ENCODE measurements at regions not wholly inside any gene's neighbourhood (a gene's known extent, or its start where the extent isn't known, plus 50 kb on each side); places are given as distances from the start of the nearest gene placed in this dataset.

GRCh38 chr7:10704653-10705052 lies 269.0 kb upstream of the PHF14 start:
- DNase-seq (ENCODE audit: low read depth, low spot score) (no peak), ATAC-seq (no peak)
- Histone ChIP-seq H3K4me2 (ENCODE audit: low read length) (no peak overlapping the region), H3K9ac (ENCODE audit: low read length) (no peak overlapping the region), H3K27ac (ENCODE audit: low read depth, low read length) (no peak overlapping the region), H3K27me3 (ENCODE audit: insufficient read depth, low read length) (no peaks in the 10 kb centered on the region), H4K20me1 (ENCODE audit: insufficient read depth) (no peaks in the 10 kb centered on the region), H3K9me2 (ENCODE audit: insufficient read depth) (no peaks in the 10 kb centered on the region), H3K4me1 (ENCODE audit: control insufficient read depth in 1 of 2, insufficient read depth in 2 of 2, low read length in 2 of 2) (no peaks in the 10 kb centered on the region), H3K4me3 (replicated peaks in 1 of 2; ENCODE audit: low read depth in 1 of 2, low read length in 2 of 2) (no peak overlapping the region), H3K79me2 (ENCODE audit: insufficient read depth, low read length) (no peaks in the 10 kb centered on the region), H3K9me3 (ENCODE audit: control insufficient read depth in 1 of 2, insufficient read depth in 1 of 2, low read depth in 1 of 2, low read length in 2 of 2) (no peaks in the 10 kb centered on the region), H2AFZ (ENCODE audit: low read depth, low read length, poor library complexity, severe bottlenecking) (no peak overlapping the region), H3K36me3 (ENCODE audit: control insufficient read depth in 1 of 2, insufficient read depth in 2 of 2, low read length in 2 of 2) (no peaks in the 10 kb centered on the region)
- no TSS peak for BruUV-seq (replicated peaks)
- intact Hi-C loops (cut with micrococcal nuclease), result no loop called here
- ChIA-PET POLR2A (no interaction called here), RAD21 (ENCODE audit: low non-redundant PET in 1 of 2, low total read pairs in 2 of 2, uncharacterized antibody in 2 of 2, unreplicated experiment in 2 of 2) (no interaction called here), CTCF (no interaction called here)
- TF ChIP-seq ATF3 (IDR thresholded peaks at IDR 0.05) (no peak), ZBTB33 (IDR thresholded peaks at IDR 0.05; ENCODE audit: extremely low read depth, insufficient replicate concordance, low read length) (no peak), JUND (IDR thresholded peaks at IDR 0.05) (no peak), EZH2 (IDR thresholded peaks at IDR 0.05) (no peak), MAX (IDR thresholded peaks at IDR 0.05) (no peak), TCF7L2 (IDR thresholded peaks at IDR 0.05; ENCODE audit: borderline replicate concordance, extremely low read depth, insufficient read depth, insufficient read length) (no peak), SRF (IDR thresholded peaks at IDR 0.05; ENCODE audit: low read depth) (no peak), REST (IDR thresholded peaks at IDR 0.05; ENCODE audit: low read depth) (no peak), POLR2A (IDR thresholded peaks at IDR 0.05; ENCODE audit: borderline replicate concordance, extremely low read depth, insufficient read depth, insufficient read length) (no peak), CBX3 (IDR thresholded peaks at IDR 0.05; ENCODE audit: low read depth) (no peak), EZH2phosphoT487 (IDR thresholded peaks at IDR 0.05; ENCODE audit: borderline replicate concordance) (no peak), EGR1 (IDR thresholded peaks at IDR 0.05; ENCODE audit: low read depth) (no peak), SP1 (IDR thresholded peaks at IDR 0.05; ENCODE audit: low read depth) (no peak), CTCF (IDR thresholded peaks at IDR 0.05 in 2 of 3, conservative IDR thresholded peaks at IDR 0.05 in 1 of 3; ENCODE audit: borderline replicate concordance in 1 of 3, insufficient read depth in 1 of 3, low read depth in 2 of 3, low read length in 2 of 3) (no peak), FOSL1 (IDR thresholded peaks at IDR 0.05; ENCODE audit: low read depth) (no peak), POLR2AphosphoS5 (IDR thresholded peaks at IDR 0.05; ENCODE audit: low read depth, low read length) (no peak), RAD21 (IDR thresholded peaks at IDR 0.05; ENCODE audit: low read depth) (no peak), CEBPB (IDR thresholded peaks at IDR 0.05; ENCODE audit: low read depth) (no peak), ZFX (IDR thresholded peaks at IDR 0.05) (no peak), YY1 (IDR thresholded peaks at IDR 0.05; ENCODE audit: extremely low read depth, insufficient replicate concordance, low read depth, low read length) (no peak)
